CD4-positive, alpha-beta memory T cell (primary cell): ENCODE measurements at regions not wholly inside any gene's neighbourhood (a gene's known extent, or its start where the extent isn't known, plus 50 kb on each side); places are given as distances from the start of the nearest gene placed in this dataset.

Experiments used
- CTCF ChIA-PET: fragments of 350-600 bp; sonication (Branson Sonifier 250); formaldehyde crosslinking; loops from one replicate; lab custom pipeline; 2021; ENCODE audit warnings: inconsistent platforms; ENCODE audit not compliant: partially characterized antibody; lab: Charles Lee
- POLR2A ChIA-PET: fragments of 350-600 bp; sonication (Branson Sonifier 250); formaldehyde crosslinking; loops from one replicate; lab custom pipeline; 2021; ENCODE audit not compliant: partially characterized antibody; lab: Charles Lee
- DNase-seq, 5 donors: peaks; one replicate each; pipeline versions ENCODE4 v3.0.0 to v3.0.0-alpha.2; 2020 to 2022; ENCODE audit warnings: mixed read lengths in 1 of 5
- H3K27ac ChIP-seq: one replicate; pipeline ENCODE4 v1.7.0; 2013; ENCODE audit warnings: low read depth, low read length
- H3K27me3 ChIP-seq: 2 replicates; pipeline ENCODE4 v1.7.0; 2013; ENCODE audit warnings: mild to moderate bottlenecking, low read length, moderate library complexity; ENCODE audit not compliant: insufficient read depth
- H3K36me3 ChIP-seq: 2 replicates; pipeline ENCODE4 v1.7.0; 2013; ENCODE audit warnings: mild to moderate bottlenecking, low read length, moderate library complexity; ENCODE audit not compliant: insufficient read depth
- H3K4me1 ChIP-seq: 2 replicates; pipeline ENCODE4 v1.7.0; 2013; ENCODE audit warnings: mild to moderate bottlenecking, low read length, moderate library complexity; ENCODE audit not compliant: insufficient read depth
- H3K4me3 ChIP-seq, 2 donors: one replicate each; pipeline ENCODE4 v1.7.0; 2013; ENCODE audit warnings: low read length in 2 of 2, mild to moderate bottlenecking in 1 of 2
- H3K9me3 ChIP-seq, 2 donors: one replicate each; pipeline ENCODE4 v1.7.0; 2013; ENCODE audit warnings: low read length in 2 of 2, control low read depth in 1 of 2; ENCODE audit not compliant: control insufficient read depth in 1 of 2
- H3K27ac Mint-ChIP-seq, 7 donors: one replicate each; pipeline ENCODE4 v1.8.0; 2020 to 2021; ENCODE audit warnings: mixed read lengths in 7 of 7, mild to moderate bottlenecking in 6 of 7, inconsistent platforms in 3 of 7, moderate library complexity in 3 of 7
- H3K27me3 Mint-ChIP-seq, 2 donors: one replicate each; pipeline ENCODE4 v1.8.0; 2020 to 2021; ENCODE audit warnings: mixed read lengths in 2 of 2
- H3K36me3 Mint-ChIP-seq, 2 donors: one replicate each; pipeline ENCODE4 v1.8.0; 2020 to 2021; ENCODE audit warnings: mixed read lengths in 2 of 2, inconsistent platforms in 1 of 2, mild to moderate bottlenecking in 1 of 2
- H3K4me1 Mint-ChIP-seq, 4 donors: one replicate each; pipeline ENCODE4 v1.8.0; 2020 to 2021; ENCODE audit warnings: mixed read lengths in 4 of 4, mild to moderate bottlenecking in 1 of 4
- H3K4me3 Mint-ChIP-seq, 8 donors: one replicate each; pipeline ENCODE4 v1.8.0; 2020 to 2021; ENCODE audit warnings: mixed read lengths in 8 of 8, mild to moderate bottlenecking in 7 of 8, moderate library complexity in 6 of 8, inconsistent platforms in 3 of 8
- H3K9me3 Mint-ChIP-seq, 8 donors: one replicate each; pipeline ENCODE4 v1.8.0; 2020 to 2021; ENCODE audit warnings: mixed read lengths in 8 of 8, mild to moderate bottlenecking in 5 of 8, inconsistent platforms in 3 of 8, moderate library complexity in 1 of 8
- intact Hi-C: fragments of 100-400 bp; cut with micrococcal nuclease; formaldehyde crosslinking; loops from one replicate; pipeline ENCODE4 v1.15.1; 2023

- Histone ChIP-seq H3K36me3 (no peaks in the 10 kb centered on the region), H3K4me1 (no peaks in the 10 kb centered on the region), H3K9me3 (no peaks in the 10 kb centered on the region), H3K27ac (no peak overlapping the region), H3K27me3 (no peaks in the 10 kb centered on the region), H3K4me3 (no peak overlapping the region)
- Mint-ChIP-seq H3K36me3 (no peaks in the 10 kb centered on the region), H3K27me3 (peaks cover 2 to 4% of the 10 kb centered on the region in 2 donors), H3K9me3 (no peaks in the 10 kb centered on the region), H3K4me1 (no peaks in the 10 kb centered on the region), H3K27ac (no peak overlapping the region), H3K4me3 (no peak overlapping the region)
- intact Hi-C loops: no loop called here
- CTCF ChIA-PET: no interaction called here
- no peak for DNase-seq
- POLR2A ChIA-PET: no interaction called here
Measured at GRCh38 chr3:124137216-124137615, 145.3 kb upstream of the ROPN1 start.

GRCh38 chr3:124138148-124138547 lies 146.2 kb upstream of the ROPN1 start:
- no peaks in the 10 kb centered on the region for H3K27me3 ChIP-seq
- POLR2A ChIA-PET: no interaction called here
- H3K27me3 Mint-ChIP-seq: peaks cover 2 to 4% of the 10 kb centered on the region in 2 donors
- H3K36me3 Mint-ChIP-seq: no peaks in the 10 kb centered on the region
- no peaks in the 10 kb centered on the region for H3K4me1 ChIP-seq
- intact Hi-C loops: no loop called here
- no peaks in the 10 kb centered on the region for H3K9me3 ChIP-seq
- H3K4me3 Mint-ChIP-seq: no peak overlapping the region
- no peaks in the 10 kb centered on the region for H3K36me3 ChIP-seq
- no peak overlapping the region for H3K27ac ChIP-seq
- H3K4me1 Mint-ChIP-seq: no peaks in the 10 kb centered on the region
- CTCF ChIA-PET: no interaction called here
- H3K27ac Mint-ChIP-seq: no peak overlapping the region
- no peak for DNase-seq
- no peak overlapping the region for H3K4me3 ChIP-seq
- H3K9me3 Mint-ChIP-seq: no peaks in the 10 kb centered on the region

- Mint-ChIP-seq H3K36me3 (no peaks in the 10 kb centered on the region), H3K4me1 (no peaks in the 10 kb centered on the region), H3K9me3 (no peaks in the 10 kb centered on the region), H3K27ac (no peak overlapping the region), H3K27me3 (peaks cover 6 to 8% of the 10 kb centered on the region in 2 donors), H3K4me3 (no peak overlapping the region)
- no peak for DNase-seq
- Histone ChIP-seq H3K4me1 (no peaks in the 10 kb centered on the region), H3K36me3 (no peaks in the 10 kb centered on the region), H3K27me3 (no peaks in the 10 kb centered on the region), H3K4me3 (no peak overlapping the region), H3K9me3 (no peaks in the 10 kb centered on the region), H3K27ac (no peak overlapping the region)
- CTCF ChIA-PET: no interaction called here
- intact Hi-C loops: no loop called here
- POLR2A ChIA-PET: no interaction called here
Measured at GRCh38 chr3:124140746-124141145, 148.8 kb upstream of the ROPN1 start.

GRCh38 chr3:124142389-124142970 lies 150.6 kb upstream of the ROPN1 start:
- Histone ChIP-seq H3K9me3 (no peaks in the 10 kb centered on the region), H3K27me3 (no peaks in the 10 kb centered on the region), H3K4me1 (no peaks in the 10 kb centered on the region), H3K4me3 (no peak overlapping the region), H3K36me3 (no peaks in the 10 kb centered on the region), H3K27ac (no peak overlapping the region)
- no peak overlapping the region for H3K4me3 Mint-ChIP-seq
- intact Hi-C loops: no loop called here
- H3K27ac Mint-ChIP-seq: no peak overlapping the region
- DNase-seq: no peak
- peaks cover 4 to 7% of the 10 kb centered on the region in 2 donors for H3K27me3 Mint-ChIP-seq
- CTCF ChIA-PET: no interaction called here
- H3K36me3 Mint-ChIP-seq: no peaks in the 10 kb centered on the region
- no peaks in the 10 kb centered on the region for H3K9me3 Mint-ChIP-seq
- POLR2A ChIA-PET: no interaction called here
- no peaks in the 10 kb centered on the region for H3K4me1 Mint-ChIP-seq

- Histone ChIP-seq H3K4me1 (no peaks in the 10 kb centered on the region), H3K4me3 (no peak overlapping the region), H3K36me3 (no peaks in the 10 kb centered on the region), H3K27me3 (no peaks in the 10 kb centered on the region), H3K9me3 (no peaks in the 10 kb centered on the region), H3K27ac (no peak overlapping the region)
- ChIA-PET POLR2A (no interaction called here), CTCF (no interaction called here)
- H3K9me3 Mint-ChIP-seq: no peaks in the 10 kb centered on the region
- no peaks in the 10 kb centered on the region for H3K36me3 Mint-ChIP-seq
- H3K27ac Mint-ChIP-seq: no peak overlapping the region
- H3K27me3 Mint-ChIP-seq: peaks cover 4 to 7% of the 10 kb centered on the region in 2 donors
- no peak overlapping the region for H3K4me3 Mint-ChIP-seq
- intact Hi-C loops: no loop called here
- H3K4me1 Mint-ChIP-seq: no peaks in the 10 kb centered on the region
- DNase-seq: no peak
Measured at GRCh38 chr3:124143047-124143446, 151.1 kb upstream of the ROPN1 start.

GRCh38 chr3:124144035-124144814 lies 152.3 kb upstream of the ROPN1 start:
- intact Hi-C loops: no loop called here
- Histone ChIP-seq H3K4me3 (no peak overlapping the region), H3K4me1 (no peaks in the 10 kb centered on the region), H3K9me3 (no peaks in the 10 kb centered on the region), H3K36me3 (no peaks in the 10 kb centered on the region), H3K27me3 (no peaks in the 10 kb centered on the region), H3K27ac (no peak overlapping the region)
- no peak for DNase-seq
- H3K36me3 Mint-ChIP-seq: no peaks in the 10 kb centered on the region
- H3K27me3 Mint-ChIP-seq: peaks cover 4 to 7% of the 10 kb centered on the region in 2 donors
- ChIA-PET CTCF (no interaction called here), POLR2A (no interaction called here)
- H3K4me3 Mint-ChIP-seq: no peak overlapping the region
- H3K4me1 Mint-ChIP-seq: no peaks in the 10 kb centered on the region
- H3K9me3 Mint-ChIP-seq: no peaks in the 10 kb centered on the region
- no peak overlapping the region for H3K27ac Mint-ChIP-seq

- Histone ChIP-seq H3K27me3 (no peaks in the 10 kb centered on the region), H3K4me3 (no peak overlapping the region), H3K27ac (no peak overlapping the region), H3K4me1 (no peaks in the 10 kb centered on the region), H3K36me3 (no peaks in the 10 kb centered on the region), H3K9me3 (no peaks in the 10 kb centered on the region)
- ChIA-PET POLR2A (no interaction called here), CTCF (no interaction called here)
- Mint-ChIP-seq H3K4me3 (no peak overlapping the region), H3K27me3 (peaks cover 4 to 7% of the 10 kb centered on the region in 2 donors), H3K36me3 (no peaks in the 10 kb centered on the region), H3K9me3 (peaks cover 0 to 2% (median 0%) of the 10 kb centered on the region in 8 donors), H3K27ac (no peak overlapping the region), H3K4me1 (no peaks in the 10 kb centered on the region)
- intact Hi-C loops: no loop called here
- no peak for DNase-seq
Measured at GRCh38 chr3:124147429-124147828, 155.5 kb upstream of the ROPN1 start.
